Lung (tissue), 11 donors: ENCODE measurements at regions not wholly inside any gene's neighbourhood (a gene's known extent, or its start where the extent isn't known, plus 50 kb on each side); places are given as distances from the start of the nearest gene placed in this dataset.

Experiments
- ATAC-seq: fragments of 200-7000 bp; cut with Tn5 transposase; one replicate; pipeline ENCODE4 v1.9.1; 2020; ENCODE audit warnings: moderate number of reproducible peaks; ENCODE audit not compliant: insufficient read depth, low FRiP score
- DNase-seq, 3 donors: peaks; one replicate each; pipeline ENCODE4 v3.0.0-alpha.2; 2013 to 2017
- H3K27ac ChIP-seq, 2 donors: one replicate each; pipeline ENCODE4 v1.5.1; 2013; ENCODE audit warnings: mild to moderate bottlenecking in 2 of 2, moderate library complexity in 2 of 2, control low read depth in 1 of 2, inconsistent platforms in 1 of 2, low read depth in 1 of 2, low read length in 1 of 2
- H3K27me3 ChIP-seq, 3 donors: one replicate each; pipeline ENCODE4 v1.5.1; 2013; ENCODE audit warnings: low read length in 2 of 3; ENCODE audit not compliant: control insufficient read depth in 3 of 3, insufficient read depth in 3 of 3
- H3K36me3 ChIP-seq, 4 donors: one replicate each; pipeline ENCODE4 v1.5.1; 2013; ENCODE audit warnings: low read length in 4 of 4, mild to moderate bottlenecking in 1 of 4, moderate library complexity in 1 of 4; ENCODE audit not compliant: control insufficient read depth in 4 of 4, insufficient read depth in 4 of 4
- H3K4me1 ChIP-seq, 5 donors: one replicate each; pipeline ENCODE4 v1.5.1; 2013; ENCODE audit warnings: low read length in 5 of 5, mild to moderate bottlenecking in 2 of 5, moderate library complexity in 1 of 5; ENCODE audit not compliant: control insufficient read depth in 5 of 5, insufficient read depth in 5 of 5
- H3K4me3 ChIP-seq: one replicate; pipeline ENCODE4 v1.5.1; 2013; ENCODE audit warnings: mild to moderate bottlenecking, control low read depth, moderate library complexity
- H3K9ac ChIP-seq, 2 donors: one replicate each; pipeline ENCODE4 v1.5.1; 2013; ENCODE audit warnings: low read length in 2 of 2, control low read depth in 1 of 2; ENCODE audit not compliant: insufficient read depth in 1 of 2
- H3K9me3 ChIP-seq, 4 donors: one replicate each; pipeline ENCODE4 v1.5.1; 2013; ENCODE audit warnings: low read length in 3 of 4, mild to moderate bottlenecking in 1 of 4, moderate library complexity in 1 of 4; ENCODE audit not compliant: control insufficient read depth in 4 of 4, insufficient read depth in 3 of 4
- WGBS, 2 donors: extraction: QIAGEN DNeasy Blood & Tissue Kit; methylation state at CpG; one replicate each; pipeline ENCODE4 v1.1.7; 2013; 5-methylcytosine and 5-hydroxymethylcytosine counted together
- TF ChIP-seq, protein P1 (sequence below): IDR thresholded peaks from 2 replicates; pipeline ENCODE4 v1.5.1; 2012; ENCODE audit warnings: mild to moderate bottlenecking; ENCODE audit errors: control extremely low read depth, extremely low read depth
- donor health status: control.
- donor health status: control.
- donor health status: Bipolar disorder and iron deficiency.
- donor health status: healthy.
- donor health status: DM: yes; HTN: yes; CAD: no.

DNA sequence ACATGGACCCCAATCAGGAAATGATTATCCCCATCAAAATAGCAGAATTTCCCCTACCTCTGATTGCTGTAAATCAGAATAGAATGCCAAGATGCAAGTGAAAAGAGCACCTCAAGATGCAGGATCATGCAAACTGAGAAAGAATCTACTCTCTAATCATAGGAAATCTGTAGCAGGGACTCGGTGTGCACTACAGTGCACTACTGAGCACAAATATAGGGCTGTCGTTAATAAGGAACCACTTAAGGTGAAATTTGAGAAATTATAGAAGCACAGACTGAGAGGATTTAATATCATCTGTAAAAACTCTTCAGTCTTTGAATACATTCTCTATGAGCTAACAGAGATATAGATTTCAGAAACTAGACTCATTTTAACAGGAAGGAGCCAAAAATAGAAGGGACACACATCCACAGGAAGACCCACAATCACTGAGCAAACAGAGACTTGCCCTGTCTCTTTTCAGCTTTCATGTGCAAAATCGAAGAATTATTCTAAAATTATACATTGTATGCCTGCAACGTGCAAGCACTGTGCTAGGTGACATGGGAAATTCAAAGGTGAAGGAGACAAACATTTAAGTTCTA lies 278.3 kb downstream of the HIVEP2 start:
- H3K9ac ChIP-seq = no peak overlapping the region
- no peaks in the 10 kb centered on the region for H3K36me3 ChIP-seq
- DNase-seq (no peak), ATAC-seq (no peak)
- no peak overlapping the region for H3K27ac ChIP-seq
- TF ChIP-seq, protein P1, sequence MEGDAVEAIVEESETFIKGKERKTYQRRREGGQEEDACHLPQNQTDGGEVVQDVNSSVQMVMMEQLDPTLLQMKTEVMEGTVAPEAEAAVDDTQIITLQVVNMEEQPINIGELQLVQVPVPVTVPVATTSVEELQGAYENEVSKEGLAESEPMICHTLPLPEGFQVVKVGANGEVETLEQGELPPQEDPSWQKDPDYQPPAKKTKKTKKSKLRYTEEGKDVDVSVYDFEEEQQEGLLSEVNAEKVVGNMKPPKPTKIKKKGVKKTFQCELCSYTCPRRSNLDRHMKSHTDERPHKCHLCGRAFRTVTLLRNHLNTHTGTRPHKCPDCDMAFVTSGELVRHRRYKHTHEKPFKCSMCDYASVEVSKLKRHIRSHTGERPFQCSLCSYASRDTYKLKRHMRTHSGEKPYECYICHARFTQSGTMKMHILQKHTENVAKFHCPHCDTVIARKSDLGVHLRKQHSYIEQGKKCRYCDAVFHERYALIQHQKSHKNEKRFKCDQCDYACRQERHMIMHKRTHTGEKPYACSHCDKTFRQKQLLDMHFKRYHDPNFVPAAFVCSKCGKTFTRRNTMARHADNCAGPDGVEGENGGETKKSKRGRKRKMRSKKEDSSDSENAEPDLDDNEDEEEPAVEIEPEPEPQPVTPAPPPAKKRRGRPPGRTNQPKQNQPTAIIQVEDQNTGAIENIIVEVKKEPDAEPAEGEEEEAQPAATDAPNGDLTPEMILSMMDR = no peak
- WGBS, 2 donors = 59 to 69% methylated on average over 4 of the region's 4 CpGs
- peaks cover 0 to 4% (median 0%) of the 10 kb centered on the region in 5 donors for H3K4me1 ChIP-seq
- no peaks in the 10 kb centered on the region for H3K27me3 ChIP-seq
- no peaks in the 10 kb centered on the region for H3K9me3 ChIP-seq
- no peak overlapping the region for H3K4me3 ChIP-seq

DNA sequence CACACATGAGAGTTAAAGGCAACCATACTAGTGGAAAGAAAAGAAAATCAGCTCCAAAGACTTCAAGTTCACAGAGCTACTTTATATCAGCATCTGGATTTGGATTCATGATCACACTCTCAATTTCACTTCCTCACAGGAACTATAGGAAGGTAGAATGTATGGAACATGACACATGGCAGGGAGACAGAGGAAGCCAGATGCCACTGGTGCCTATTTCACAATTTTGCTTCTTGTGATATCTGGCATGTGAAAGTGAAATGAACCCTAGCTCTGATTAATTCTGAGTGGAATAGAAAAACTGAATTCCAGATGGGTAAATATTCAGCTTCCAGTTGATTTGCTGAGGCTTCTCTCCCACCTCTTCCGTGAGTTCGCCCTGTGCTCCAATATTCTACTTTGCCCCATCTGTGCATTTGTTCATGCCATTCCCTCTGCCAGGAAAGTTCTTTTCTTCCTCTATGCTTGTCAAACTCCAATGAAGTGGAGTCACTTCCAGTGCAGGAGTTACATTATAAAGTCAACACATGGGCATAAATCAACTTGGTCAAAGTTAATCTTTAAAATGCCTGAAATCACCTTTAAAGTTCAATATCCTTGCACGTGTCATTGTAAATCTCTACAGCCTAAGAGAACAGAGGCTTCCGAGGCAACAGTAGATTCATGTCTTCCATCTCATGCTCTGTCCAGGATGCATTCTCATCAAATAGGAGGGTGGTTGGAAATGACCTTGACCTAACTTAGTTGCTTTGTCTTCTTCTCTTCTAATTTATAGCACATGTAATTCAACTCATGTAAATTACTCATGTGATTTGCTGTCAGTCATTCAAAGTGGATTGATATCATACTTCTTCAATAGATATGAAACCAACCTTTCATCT lies 275.3 kb downstream of the HIVEP2 start:
- H3K27me3 ChIP-seq = no peaks in the 10 kb centered on the region
- no peak overlapping the region for H3K27ac ChIP-seq
- 94 to 96% methylated on average over 4 of the region's 4 CpGs for WGBS, 2 donors
- ATAC-seq (no peak), DNase-seq (no peak)
- H3K9me3 ChIP-seq = no peaks in the 10 kb centered on the region
- TF ChIP-seq, protein P1 = no peak
- H3K36me3 ChIP-seq = no peaks in the 10 kb centered on the region
- peaks cover 0 to 12% (median 0%) of the 10 kb centered on the region in 5 donors for H3K4me1 ChIP-seq
- no peak overlapping the region for H3K9ac ChIP-seq
- no peak overlapping the region for H3K4me3 ChIP-seq

DNA sequence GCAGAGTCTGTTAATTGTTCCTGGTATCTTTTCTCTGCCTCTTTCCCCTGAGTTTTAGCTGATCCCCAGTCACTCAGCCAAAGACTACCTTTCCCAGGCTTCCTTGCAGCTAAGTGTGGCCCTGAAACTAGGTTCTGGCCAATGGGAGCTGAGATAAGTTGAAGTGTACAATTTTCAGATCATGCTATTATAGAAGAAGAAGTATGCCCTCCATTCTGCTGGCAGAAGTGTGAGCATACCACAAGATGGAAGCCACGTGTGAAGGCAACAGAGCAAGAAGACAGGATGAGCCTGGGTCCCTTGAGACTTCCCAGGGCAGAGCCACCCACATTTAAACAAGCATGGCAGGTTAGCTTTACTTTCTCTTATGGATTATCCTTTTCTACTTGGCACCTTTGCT lies 273.2 kb downstream of the HIVEP2 start:
- no peak for DNase-seq
- peaks cover 0 to 31% (median 0%) of the 10 kb centered on the region in 5 donors for H3K4me1 ChIP-seq
- no peaks in the 10 kb centered on the region for H3K9me3 ChIP-seq
- no peaks in the 10 kb centered on the region for H3K36me3 ChIP-seq
- WGBS, 2 donors = 82 to 90% methylated on average over 1 of the region's 1 CpG
- no peak for ATAC-seq
- H3K9ac ChIP-seq = no peak overlapping the region
- H3K4me3 ChIP-seq = no peak overlapping the region
- TF ChIP-seq, protein P1 = no peak
- H3K27ac ChIP-seq = no peak overlapping the region
- no peaks in the 10 kb centered on the region for H3K27me3 ChIP-seq
